Prostate gland (tissue), 2 donors: ENCODE measurements at regions not wholly inside any gene's neighbourhood (a gene's known extent, or its start where the extent isn't known, plus 50 kb on each side); places are given as distances from the start of the nearest gene placed in this dataset.

Source experiments
- DNase-seq: peaks from one replicate; pipeline ENCODE4 v3.0.0-alpha.2; 2019; ENCODE audit warnings: low spot score
- H3K27ac ChIP-seq, 2 donors: fragments of 200-600 bp; sonication (generic); 2 replicates each; pipeline ENCODE4 v1.5.1; 2017 to 2019
- H3K27me3 ChIP-seq: fragments of 200-600 bp; sonication (generic); replicated peaks from 2 replicates; pipeline ENCODE4 v1.5.1; 2019; ENCODE audit not compliant: insufficient read depth
- H3K36me3 ChIP-seq, 2 donors: fragments of 200-600 bp; sonication (generic); 1 replicate in 1 of 2; 2 replicates in 1 of 2; pipeline versions ENCODE4 v1.5.1 to v1.8.1; 2017 to 2019
- H3K4me1 ChIP-seq: fragments of 200-600 bp; sonication (generic); replicated peaks from 2 replicates; pipeline ENCODE4 v1.5.1; 2019
- H3K4me3 ChIP-seq, 2 donors: fragments of 200-600 bp; sonication (generic); 2 replicates each; pipeline ENCODE4 v1.5.1; 2017 to 2019
- H3K9me3 ChIP-seq: fragments of 200-600 bp; sonication (generic); 2 replicates; pipeline ENCODE4 v1.5.1; 2017
- CTCF ChIP-seq, 4 experiments: fragments of 200-600 bp in 2 of 4; fragments of 450-650 bp in 2 of 4; sonication (generic) in 2 of 4; IDR thresholded peaks; 1 replicate in 3 of 4; 2 replicates in 1 of 4; pipeline ENCODE4 v1.5.1; 2016 to 2019; ENCODE audit warnings: antibody characterized with exemption in 4 of 4, mild to moderate bottlenecking in 2 of 4, moderate library complexity in 2 of 4
- POLR2A ChIP-seq: fragments of 450-650 bp; IDR thresholded peaks from one replicate; pipeline ENCODE4 v1.6.1; 2016; ENCODE audit warnings: antibody characterized with exemption, mild to moderate bottlenecking
- POLR2AphosphoS5 ChIP-seq: sonication (generic); formaldehyde crosslinking; IDR thresholded peaks from one replicate; pipeline ENCODE4 v1.6.1; 2017; ENCODE audit warnings: antibody characterized with exemption
- WGBS: methylation state at CpG from one replicate; pipeline ENCODE4 v1.1.5; 2018; 5-methylcytosine and 5-hydroxymethylcytosine counted together
- intact Hi-C: fragments of 100-400 bp; cut with DNase I; formaldehyde crosslinking; loops from one replicate; pipeline ENCODE4 v1.14.2; 2022

GRCh38 chr14:22112004-22112403 lies 438.4 kb upstream of the OR4E1 start:
- H3K27me3 ChIP-seq = no peaks in the 10 kb centered on the region
- no peaks in the 10 kb centered on the region for H3K9me3 ChIP-seq
- no peak overlapping the region for H3K27ac ChIP-seq
- H3K4me3 ChIP-seq = no peak overlapping the region
- WGBS = 72% methylated on average over 3 of the region's 3 CpGs
- intact Hi-C loops = no loop called here
- TF ChIP-seq POLR2AphosphoS5 = no peak
- TF ChIP-seq CTCF (IDR thresholded peaks at IDR 0.05) = peak in 1 of 4 experiments; percentile 16
- no peaks in the 10 kb centered on the region for H3K4me1 ChIP-seq
- no peaks in the 10 kb centered on the region for H3K36me3 ChIP-seq
- no peak for DNase-seq

- intact Hi-C loops = no loop called here
- Histone ChIP-seq H3K4me3 (no peak overlapping the region), H3K27ac (no peak overlapping the region), H3K9me3 (no peaks in the 10 kb centered on the region), H3K4me1 (no peaks in the 10 kb centered on the region), H3K36me3 (no peaks in the 10 kb centered on the region), H3K27me3 (no peaks in the 10 kb centered on the region)
- TF ChIP-seq POLR2AphosphoS5 (no peak), CTCF (IDR thresholded peaks at IDR 0.05) (no peak), POLR2A (no peak)
- no peak for DNase-seq
These were observed 434.1 kb upstream of the OR4E1 start for GRCh38 chr14:22107753-22108152.

GRCh38 chr14:22106700-22107697 lies 433.4 kb upstream of the OR4E1 start:
- no peaks in the 10 kb centered on the region for H3K36me3 ChIP-seq
- 56% methylated on average over 8 of the region's 8 CpGs for WGBS

DNA sequence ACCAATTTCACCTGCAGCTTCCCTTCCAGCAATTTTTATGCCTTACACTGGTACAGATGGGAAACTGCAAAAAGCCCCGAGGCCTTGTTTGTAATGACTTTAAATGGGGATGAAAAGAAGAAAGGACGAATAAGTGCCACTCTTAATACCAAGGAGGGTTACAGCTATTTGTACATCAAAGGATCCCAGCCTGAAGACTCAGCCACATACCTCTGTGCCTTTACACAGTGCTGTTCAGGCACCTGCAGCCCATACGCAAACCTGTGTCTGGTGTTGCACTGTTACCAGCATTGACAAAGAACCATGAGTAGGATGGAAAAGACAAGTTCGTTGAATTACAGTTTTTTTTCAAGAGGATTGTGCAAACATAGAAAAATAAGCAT lies 432.0 kb upstream of the OR4E1 start:
- H3K27ac ChIP-seq = no peak overlapping the region
- no peak overlapping the region for H3K4me3 ChIP-seq
- H3K36me3 ChIP-seq = no peaks in the 10 kb centered on the region
- WGBS = 60% methylated on average over 4 of the region's 4 CpGs
- intact Hi-C loops = no loop called here
- no peaks in the 10 kb centered on the region for H3K4me1 ChIP-seq
- no peak for DNase-seq
- TF ChIP-seq POLR2A (no peak), POLR2AphosphoS5 (no peak), CTCF (IDR thresholded peaks at IDR 0.05) (no peak)
- H3K9me3 ChIP-seq = no peaks in the 10 kb centered on the region
- H3K27me3 ChIP-seq = no peaks in the 10 kb centered on the region

More at GRCh38 chr14:22106700-22107697, 433.4 kb upstream of the OR4E1 start:
- Histone ChIP-seq H3K9me3 (no peaks in the 10 kb centered on the region), H3K4me1 (no peaks in the 10 kb centered on the region), H3K27me3 (no peaks in the 10 kb centered on the region), H3K27ac (no peak overlapping the region), H3K4me3 (no peak overlapping the region)
- intact Hi-C loops = no loop called here
- DNase-seq = no peak
- TF ChIP-seq POLR2A = no peak
- TF ChIP-seq POLR2AphosphoS5 = no peak
- no peak for TF ChIP-seq CTCF (IDR thresholded peaks at IDR 0.05)
